ENCODE measurements at regions not wholly inside any gene's neighbourhood (a gene's known extent, or its start where the extent isn't known, plus 50 kb on each side); places are given as distances from the start of the nearest gene placed in this dataset.
A peak's percentile ranks its signal among the peaks of the same experiment; 100 is the strongest.

DNA sequence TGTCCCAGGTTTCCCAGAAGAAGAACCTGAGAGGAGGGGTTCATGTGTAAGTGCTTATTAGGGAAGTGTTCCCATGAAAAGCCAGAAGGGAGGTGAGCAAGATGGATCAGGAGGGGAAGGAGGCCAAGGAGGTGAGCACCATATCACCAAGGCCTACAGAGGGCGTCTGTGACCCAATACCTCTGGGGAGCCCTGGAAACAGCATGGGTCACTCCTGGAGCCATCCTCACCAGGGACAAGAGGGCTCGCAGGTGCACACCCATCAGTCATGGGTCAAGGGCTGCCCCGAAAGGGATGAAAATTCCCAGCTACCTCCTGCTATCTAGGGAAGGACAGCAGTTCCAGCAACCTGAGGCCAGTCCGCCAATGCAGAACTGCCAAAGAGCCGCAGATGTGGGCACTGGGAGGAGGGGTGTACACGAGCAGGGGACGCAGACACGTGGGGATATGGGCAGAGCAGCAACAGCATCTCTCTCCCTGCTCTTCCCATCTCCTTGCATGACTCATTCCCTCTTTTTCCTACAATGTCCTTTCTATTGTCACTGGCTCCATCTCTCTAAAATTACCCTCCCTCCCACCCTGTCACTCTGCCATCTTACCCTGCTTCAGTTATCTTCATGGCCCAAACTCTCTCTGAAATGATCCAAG is 167.6 kb upstream of the FSTL4 start:
- H3K9me3 Mint-ChIP-seq, result no peaks in the 10 kb centered on the region
- no peak overlapping the region for H3K4me3 Mint-ChIP-seq
- WGBS, 2 experiments (ENCODE audit: insufficient coverage in 1 of 2, insufficient read length in 1 of 2), result 80% methylated on average over 8 of the region's 8 CpGs; no CpG with 5 or more reads in 1 of the 2 experiments
- no peaks in the 10 kb centered on the region for H3K36me3 ChIP-seq (ENCODE audit: control insufficient read depth, insufficient read depth, low read length)
- peaks cover 7% of the 10 kb centered on the region for H3K4me1 Mint-ChIP-seq
- peak; percentile 67 for DNase-seq
- H3K9me3 ChIP-seq (ENCODE audit: control insufficient read depth, low read length), result no peaks in the 10 kb centered on the region
- no peaks in the 10 kb centered on the region for H3K36me3 Mint-ChIP-seq (ENCODE audit: low read depth)
- no peak overlapping the region for H3K27ac ChIP-seq (ENCODE audit: low read depth, low read length)
- H3K9ac ChIP-seq (ENCODE audit: extremely low read depth, low read length, poor library complexity, severe bottlenecking), result no peak overlapping the region
- H3K4me1 ChIP-seq (ENCODE audit: control insufficient read depth, insufficient read depth, low read length), result no peaks in the 10 kb centered on the region
- TF ChIP-seq, protein P1, sequence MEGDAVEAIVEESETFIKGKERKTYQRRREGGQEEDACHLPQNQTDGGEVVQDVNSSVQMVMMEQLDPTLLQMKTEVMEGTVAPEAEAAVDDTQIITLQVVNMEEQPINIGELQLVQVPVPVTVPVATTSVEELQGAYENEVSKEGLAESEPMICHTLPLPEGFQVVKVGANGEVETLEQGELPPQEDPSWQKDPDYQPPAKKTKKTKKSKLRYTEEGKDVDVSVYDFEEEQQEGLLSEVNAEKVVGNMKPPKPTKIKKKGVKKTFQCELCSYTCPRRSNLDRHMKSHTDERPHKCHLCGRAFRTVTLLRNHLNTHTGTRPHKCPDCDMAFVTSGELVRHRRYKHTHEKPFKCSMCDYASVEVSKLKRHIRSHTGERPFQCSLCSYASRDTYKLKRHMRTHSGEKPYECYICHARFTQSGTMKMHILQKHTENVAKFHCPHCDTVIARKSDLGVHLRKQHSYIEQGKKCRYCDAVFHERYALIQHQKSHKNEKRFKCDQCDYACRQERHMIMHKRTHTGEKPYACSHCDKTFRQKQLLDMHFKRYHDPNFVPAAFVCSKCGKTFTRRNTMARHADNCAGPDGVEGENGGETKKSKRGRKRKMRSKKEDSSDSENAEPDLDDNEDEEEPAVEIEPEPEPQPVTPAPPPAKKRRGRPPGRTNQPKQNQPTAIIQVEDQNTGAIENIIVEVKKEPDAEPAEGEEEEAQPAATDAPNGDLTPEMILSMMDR (conservative IDR thresholded peaks at IDR 0.05), result peak; percentile 68
- H3K4me3 ChIP-seq (ENCODE audit: low read length), result no peak overlapping the region
- H3K27me3 Mint-ChIP-seq (ENCODE audit: insufficient read depth), result peaks cover 13% of the 10 kb centered on the region
- no peak overlapping the region for H3K27ac Mint-ChIP-seq
- peaks cover 16% of the 10 kb centered on the region for H3K27me3 ChIP-seq (ENCODE audit: control insufficient read depth, insufficient read depth, low read length, poor library complexity, severe bottlenecking)

DNA sequence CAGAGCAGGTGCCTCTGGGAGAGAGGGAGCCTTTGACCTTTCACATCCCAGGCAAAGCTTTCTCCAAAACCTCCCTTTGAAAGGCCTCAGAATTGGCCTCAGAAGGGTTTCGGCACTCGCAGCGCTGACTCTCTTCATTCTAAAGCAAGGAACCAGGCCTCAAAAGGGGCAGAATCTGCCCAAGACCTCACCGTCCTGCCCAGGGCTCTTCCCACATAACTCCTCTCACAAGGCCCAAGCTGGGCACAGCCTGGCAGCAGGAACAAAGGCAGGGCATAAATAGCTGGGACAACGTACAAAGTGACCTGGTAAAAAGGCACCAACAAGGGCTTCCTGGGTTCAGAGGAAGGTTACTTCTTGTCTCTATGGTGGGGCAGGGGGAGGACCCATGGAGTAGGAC is 166.3 kb upstream of the FSTL4 start:
- Histone ChIP-seq H3K36me3 (ENCODE audit: control insufficient read depth, insufficient read depth, low read length) (no peaks in the 10 kb centered on the region), H3K27ac (ENCODE audit: low read depth, low read length) (no peak overlapping the region), H3K9me3 (ENCODE audit: control insufficient read depth, low read length) (no peaks in the 10 kb centered on the region), H3K4me1 (ENCODE audit: control insufficient read depth, insufficient read depth, low read length) (no peaks in the 10 kb centered on the region), H3K9ac (ENCODE audit: extremely low read depth, low read length, poor library complexity, severe bottlenecking) (no peak overlapping the region), H3K27me3 (ENCODE audit: control insufficient read depth, insufficient read depth, low read length, poor library complexity, severe bottlenecking) (peaks cover 17% of the 10 kb centered on the region), H3K4me3 (ENCODE audit: low read length) (no peak overlapping the region)
- peaks cover 7% of the 10 kb centered on the region for H3K4me1 Mint-ChIP-seq
- H3K4me3 Mint-ChIP-seq, result no peak overlapping the region
- TF ChIP-seq, protein P1 (conservative IDR thresholded peaks at IDR 0.05), result no peak
- no peak overlapping the region for H3K27ac Mint-ChIP-seq
- no peaks in the 10 kb centered on the region for H3K9me3 Mint-ChIP-seq
- peak; percentile 13 for DNase-seq
- H3K36me3 Mint-ChIP-seq (ENCODE audit: low read depth), result no peaks in the 10 kb centered on the region
- peaks cover 11% of the 10 kb centered on the region for H3K27me3 Mint-ChIP-seq (ENCODE audit: insufficient read depth)
- WGBS, 2 experiments (ENCODE audit: insufficient coverage in 1 of 2, insufficient read length in 1 of 2), result 85% methylated on average over 5 of the region's 5 CpGs; no CpG with 5 or more reads in 1 of the 2 experiments

DNA sequence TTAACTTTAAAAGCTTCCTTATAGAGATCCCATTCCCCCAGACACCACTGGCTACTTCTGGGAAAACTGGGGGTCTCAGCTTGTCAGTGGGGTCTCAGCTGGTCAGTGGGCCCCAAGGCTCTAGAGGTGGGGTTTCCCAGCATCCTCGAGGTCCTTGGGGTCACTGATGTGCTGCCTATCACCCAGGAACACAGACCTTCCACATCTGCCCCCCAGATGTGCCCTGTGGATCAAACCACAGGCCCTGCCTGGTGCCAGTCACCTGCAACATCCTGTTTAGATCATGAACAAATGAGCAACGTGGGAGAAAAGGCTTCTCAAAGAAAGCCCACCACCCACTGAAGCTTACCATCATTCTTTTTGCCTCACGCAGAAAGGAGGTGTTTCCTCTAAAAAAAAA is 165.6 kb upstream of the FSTL4 start:
- no peaks in the 10 kb centered on the region for H3K36me3 ChIP-seq (ENCODE audit: control insufficient read depth, insufficient read depth, low read length)
- no peaks in the 10 kb centered on the region for H3K4me1 ChIP-seq (ENCODE audit: control insufficient read depth, insufficient read depth, low read length)
- H3K4me1 Mint-ChIP-seq, result peaks cover 7% of the 10 kb centered on the region
- no peak overlapping the region for H3K4me3 ChIP-seq (ENCODE audit: low read length)
- H3K9me3 ChIP-seq (ENCODE audit: control insufficient read depth, low read length), result no peaks in the 10 kb centered on the region
- peaks cover 11% of the 10 kb centered on the region for H3K27me3 Mint-ChIP-seq (ENCODE audit: insufficient read depth)
- WGBS, 2 experiments (ENCODE audit: insufficient coverage in 1 of 2, insufficient read length in 1 of 2), result 78 to 80% methylated on average over 3 of the region's 3 CpGs
- H3K27me3 ChIP-seq (ENCODE audit: control insufficient read depth, insufficient read depth, low read length, poor library complexity, severe bottlenecking), result peaks cover 17% of the 10 kb centered on the region
- no peaks in the 10 kb centered on the region for H3K36me3 Mint-ChIP-seq (ENCODE audit: low read depth)
- no peak overlapping the region for H3K4me3 Mint-ChIP-seq
- no peak overlapping the region for H3K27ac Mint-ChIP-seq
- peak; percentile 3 for DNase-seq
- no peak overlapping the region for H3K9ac ChIP-seq (ENCODE audit: extremely low read depth, low read length, poor library complexity, severe bottlenecking)
- no peak overlapping the region for H3K27ac ChIP-seq (ENCODE audit: low read depth, low read length)
- no peaks in the 10 kb centered on the region for H3K9me3 Mint-ChIP-seq
- TF ChIP-seq, protein P1 (conservative IDR thresholded peaks at IDR 0.05), result no peak

All from endodermal cell (in vitro differentiated cells).